Caco-2 (cell line): ENCODE measurements at regions not wholly inside any gene's neighbourhood (a gene's known extent, or its start where the extent isn't known, plus 50 kb on each side); places are given as distances from the start of the nearest gene placed in this dataset.

ENCODE experiments used
- BruUV-seq: library from RNA; stranded (reverse); fragments of 400-500 nt; replicated peaks from 2 replicates; lab custom pipeline; 2021; lab: Mats Ljungman, UMichigan
- CTCF ChIA-PET: fragments of 300-600 bp; sonication (Branson Sonifier 250); formaldehyde crosslinking; loops from one replicate; lab custom pipeline; 2022; ENCODE audit warnings: antibody characterized with exemption; lab: Charles Lee
- POLR2A ChIA-PET: fragments of 300-600 bp; sonication (Branson Sonifier 250); formaldehyde crosslinking; loops from one replicate; lab custom pipeline; 2022; ENCODE audit warnings: antibody characterized with exemption; lab: Charles Lee
- DNase-seq, 2 experiments: peaks; one replicate each; pipeline versions ENCODE4 v3.0.0 to v3.0.0-alpha.2; 2020 to 2022
- H3K27me3 ChIP-seq: replicated peaks from 2 replicates; pipeline ENCODE4 v1.6.0; 2011; ENCODE audit warnings: low read length; ENCODE audit not compliant: control insufficient read depth, insufficient read depth
- H3K36me3 ChIP-seq: 2 replicates; pipeline ENCODE4 v1.5.1; 2011; ENCODE audit warnings: low read length; ENCODE audit not compliant: control insufficient read depth, insufficient read depth
- H3K4me1 ChIP-seq: fragments of 250-450 bp; sonication (Bioruptor Pico); 2 replicates; pipeline ENCODE4 v1.5.1; 2020; ENCODE audit warnings: mild to moderate bottlenecking
- H3K4me3 ChIP-seq: 2 replicates; pipeline ENCODE4 v1.5.1; 2011; ENCODE audit warnings: low read depth, mild to moderate bottlenecking, control low read depth, low read length
- H3K9me3 ChIP-seq: fragments of 250-450 bp; sonication (Bioruptor Pico); 2 replicates; pipeline ENCODE4 v1.5.1; 2020; ENCODE audit warnings: mild to moderate bottlenecking, moderate library complexity
- H3K27ac Mint-ChIP-seq: one replicate; pipeline ENCODE4 v1.8.0; 2022; ENCODE audit warnings: mixed read lengths; ENCODE audit not compliant: unreplicated experiment
- H3K27me3 Mint-ChIP-seq: one replicate; pipeline ENCODE4 v1.8.0; 2022; ENCODE audit warnings: mixed read lengths; ENCODE audit not compliant: insufficient read depth, unreplicated experiment
- H3K36me3 Mint-ChIP-seq: one replicate; pipeline ENCODE4 v1.8.0; 2022; ENCODE audit warnings: mild to moderate bottlenecking, mixed read lengths; ENCODE audit not compliant: insufficient read depth, unreplicated experiment
- H3K4me1 Mint-ChIP-seq: one replicate; pipeline ENCODE4 v1.8.0; 2022; ENCODE audit warnings: low read depth, mixed read lengths; ENCODE audit not compliant: unreplicated experiment
- H3K4me3 Mint-ChIP-seq: one replicate; pipeline ENCODE4 v1.8.0; 2022; ENCODE audit warnings: mild to moderate bottlenecking, moderate library complexity, mixed read lengths; ENCODE audit not compliant: unreplicated experiment
- H3K9me3 Mint-ChIP-seq: one replicate; pipeline ENCODE4 v1.8.0; 2022; ENCODE audit warnings: mixed read lengths; ENCODE audit not compliant: unreplicated experiment
- intact Hi-C: fragments of 100-400 bp; cut with micrococcal nuclease; formaldehyde crosslinking; loops from one replicate; pipeline ENCODE4 v1.10.0; 2022; ENCODE audit not compliant: unreplicated experiment
- TF ChIP-seq, protein P1 (sequence below), 2 experiments: fragments of 200-600 bp in 1 of 2; IDR thresholded peaks; 1 replicate in 1 of 2; 2 replicates in 1 of 2; pipeline versions ENCODE4 v1.5.1 to v1.8.0; 2011 to 2022; ENCODE audit warnings: antibody characterized with exemption in 1 of 2, control low read depth in 1 of 2, inconsistent platforms in 1 of 2, low read depth in 1 of 2, low read length in 1 of 2, mild to moderate bottlenecking in 1 of 2, moderate library complexity in 1 of 2; ENCODE audit not compliant: insufficient read depth in 1 of 2, severe bottlenecking in 1 of 2, unreplicated experiment in 1 of 2

DNA sequence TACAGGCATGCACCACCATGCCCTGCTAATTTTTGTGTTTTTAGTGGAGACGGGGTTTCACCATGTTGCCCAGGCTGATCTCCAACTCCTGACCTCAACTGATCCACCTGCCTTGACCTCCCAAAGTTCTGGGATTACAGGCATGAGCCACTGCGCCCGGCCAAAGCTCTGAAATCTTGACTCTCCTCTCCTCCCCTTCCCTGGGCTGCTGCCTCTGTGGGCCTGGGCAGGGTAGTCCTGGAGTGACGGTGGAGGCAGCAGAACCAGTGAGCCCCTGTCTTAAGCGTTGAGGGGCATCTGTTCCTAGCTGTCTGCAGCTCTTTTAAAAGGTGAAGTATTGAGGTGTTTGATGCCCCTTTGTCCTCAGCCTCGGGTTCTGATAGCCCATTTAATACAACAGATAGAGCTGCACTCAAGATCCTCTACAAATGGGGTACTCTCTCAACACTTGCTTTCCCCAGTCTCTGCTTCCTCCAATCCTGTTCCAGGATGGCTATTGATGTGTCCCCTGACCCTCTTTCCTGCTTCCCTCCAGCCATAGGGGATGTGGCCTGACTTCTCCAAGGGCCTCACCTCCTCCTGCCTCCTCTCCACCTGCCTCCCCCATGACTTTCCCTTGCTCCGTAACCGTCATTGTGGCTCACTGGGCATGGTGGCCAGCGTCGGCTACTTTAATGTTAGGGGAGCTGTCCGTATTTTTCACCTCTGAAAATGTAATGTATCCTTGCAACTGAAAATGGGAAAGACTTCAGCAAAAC lies 442.5 kb downstream of the GLRX3 start:
- H3K9me3 ChIP-seq, result no peaks in the 10 kb centered on the region
- H3K4me3 ChIP-seq, result no peak overlapping the region
- H3K27me3 ChIP-seq, result no peaks in the 10 kb centered on the region
- ChIA-PET CTCF (no interaction called here), POLR2A (no interaction called here)
- Mint-ChIP-seq H3K9me3 (peaks cover 8% of the 10 kb centered on the region), H3K27me3 (peaks cover 14% of the 10 kb centered on the region), H3K36me3 (no peaks in the 10 kb centered on the region), H3K4me3 (no peak overlapping the region), H3K4me1 (no peaks in the 10 kb centered on the region), H3K27ac (no peak overlapping the region)
- H3K36me3 ChIP-seq, result no peaks in the 10 kb centered on the region
- TF ChIP-seq, protein P1, sequence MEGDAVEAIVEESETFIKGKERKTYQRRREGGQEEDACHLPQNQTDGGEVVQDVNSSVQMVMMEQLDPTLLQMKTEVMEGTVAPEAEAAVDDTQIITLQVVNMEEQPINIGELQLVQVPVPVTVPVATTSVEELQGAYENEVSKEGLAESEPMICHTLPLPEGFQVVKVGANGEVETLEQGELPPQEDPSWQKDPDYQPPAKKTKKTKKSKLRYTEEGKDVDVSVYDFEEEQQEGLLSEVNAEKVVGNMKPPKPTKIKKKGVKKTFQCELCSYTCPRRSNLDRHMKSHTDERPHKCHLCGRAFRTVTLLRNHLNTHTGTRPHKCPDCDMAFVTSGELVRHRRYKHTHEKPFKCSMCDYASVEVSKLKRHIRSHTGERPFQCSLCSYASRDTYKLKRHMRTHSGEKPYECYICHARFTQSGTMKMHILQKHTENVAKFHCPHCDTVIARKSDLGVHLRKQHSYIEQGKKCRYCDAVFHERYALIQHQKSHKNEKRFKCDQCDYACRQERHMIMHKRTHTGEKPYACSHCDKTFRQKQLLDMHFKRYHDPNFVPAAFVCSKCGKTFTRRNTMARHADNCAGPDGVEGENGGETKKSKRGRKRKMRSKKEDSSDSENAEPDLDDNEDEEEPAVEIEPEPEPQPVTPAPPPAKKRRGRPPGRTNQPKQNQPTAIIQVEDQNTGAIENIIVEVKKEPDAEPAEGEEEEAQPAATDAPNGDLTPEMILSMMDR (IDR thresholded peaks at IDR 0.05; ENCODE audit: insufficient read depth in 1 of 2, low read depth in 1 of 2, low read length in 1 of 2, severe bottlenecking in 1 of 2, unreplicated experiment in 1 of 2), result no peak
- BruUV-seq, result no TSS peak
- intact Hi-C loops, result no loop called here
- DNase-seq, result no peak
- no peaks in the 10 kb centered on the region for H3K4me1 ChIP-seq

DNA sequence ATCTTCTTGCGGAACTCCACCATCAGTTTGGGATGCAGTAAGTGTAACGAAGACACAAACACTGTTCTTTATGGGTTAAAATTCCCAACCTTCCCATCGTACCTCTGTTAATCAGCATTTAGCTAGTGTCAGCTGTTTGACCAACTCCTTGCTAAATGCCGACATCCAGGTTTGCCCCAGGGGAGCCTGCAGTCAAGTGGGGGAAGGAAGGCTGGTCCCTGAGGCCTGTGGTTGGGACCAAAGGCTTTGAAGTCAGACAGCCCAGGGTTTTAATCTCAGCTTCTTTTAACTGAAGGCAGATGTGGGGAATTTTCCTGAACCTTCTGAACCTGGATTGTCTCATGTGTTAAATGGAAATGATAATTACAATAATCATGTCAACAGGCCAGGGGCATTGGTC lies 443.7 kb downstream of the GLRX3 start:
- Histone ChIP-seq H3K4me3 (no peak overlapping the region), H3K4me1 (no peaks in the 10 kb centered on the region), H3K9me3 (no peaks in the 10 kb centered on the region), H3K27me3 (no peaks in the 10 kb centered on the region), H3K36me3 (no peaks in the 10 kb centered on the region)
- intact Hi-C loops, result no loop called here
- BruUV-seq, result no TSS peak
- peaks cover 10% of the 10 kb centered on the region for H3K27me3 Mint-ChIP-seq
- TF ChIP-seq, protein P1 (IDR thresholded peaks at IDR 0.05; ENCODE audit: insufficient read depth in 1 of 2, low read depth in 1 of 2, low read length in 1 of 2, severe bottlenecking in 1 of 2, unreplicated experiment in 1 of 2), result no peak
- no peak overlapping the region for H3K4me3 Mint-ChIP-seq
- no peaks in the 10 kb centered on the region for H3K4me1 Mint-ChIP-seq
- no peaks in the 10 kb centered on the region for H3K36me3 Mint-ChIP-seq
- H3K27ac Mint-ChIP-seq, result no peak overlapping the region
- CTCF ChIA-PET, result no interaction called here
- DNase-seq, result no peak
- peaks cover 8% of the 10 kb centered on the region for H3K9me3 Mint-ChIP-seq
- POLR2A ChIA-PET, result no interaction called here

DNA sequence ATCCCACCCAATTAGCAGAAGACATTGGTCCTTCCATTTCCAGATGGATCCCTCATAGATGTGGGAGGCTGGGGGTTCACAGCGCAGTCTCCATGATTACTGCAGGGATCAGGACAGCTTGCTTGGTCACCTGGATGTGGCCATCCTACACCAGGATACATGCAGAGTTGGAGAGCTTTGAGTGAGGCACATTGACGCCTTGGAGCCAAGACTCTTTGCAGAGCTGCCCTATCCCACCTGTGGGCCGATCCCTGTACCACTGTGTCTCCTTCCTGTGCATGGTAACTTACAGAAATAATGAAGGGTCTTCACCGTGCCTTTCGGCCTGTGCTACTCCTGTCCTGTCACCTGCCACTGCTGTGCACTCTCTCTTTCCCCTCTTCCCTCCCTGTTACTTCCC lies 444.8 kb downstream of the GLRX3 start:
- DNase-seq, result no peak
- Mint-ChIP-seq H3K4me3 (no peak overlapping the region), H3K4me1 (no peaks in the 10 kb centered on the region), H3K27ac (no peak overlapping the region), H3K36me3 (no peaks in the 10 kb centered on the region), H3K9me3 (peaks cover 8% of the 10 kb centered on the region), H3K27me3 (peaks cover 8% of the 10 kb centered on the region)
- intact Hi-C loops, result no loop called here
- BruUV-seq, result no TSS peak
- Histone ChIP-seq H3K4me3 (no peak overlapping the region), H3K9me3 (no peaks in the 10 kb centered on the region), H3K4me1 (no peaks in the 10 kb centered on the region), H3K27me3 (no peaks in the 10 kb centered on the region), H3K36me3 (no peaks in the 10 kb centered on the region)
- POLR2A ChIA-PET, result no interaction called here
- CTCF ChIA-PET, result no interaction called here
- TF ChIP-seq, protein P1 (IDR thresholded peaks at IDR 0.05; ENCODE audit: insufficient read depth in 1 of 2, low read depth in 1 of 2, low read length in 1 of 2, severe bottlenecking in 1 of 2, unreplicated experiment in 1 of 2), result no peak
